ENCODE measurements at regions not wholly inside any gene's neighbourhood (a gene's known extent, or its start where the extent isn't known, plus 50 kb on each side); places are given as distances from the start of the nearest gene placed in this dataset.

DNA sequence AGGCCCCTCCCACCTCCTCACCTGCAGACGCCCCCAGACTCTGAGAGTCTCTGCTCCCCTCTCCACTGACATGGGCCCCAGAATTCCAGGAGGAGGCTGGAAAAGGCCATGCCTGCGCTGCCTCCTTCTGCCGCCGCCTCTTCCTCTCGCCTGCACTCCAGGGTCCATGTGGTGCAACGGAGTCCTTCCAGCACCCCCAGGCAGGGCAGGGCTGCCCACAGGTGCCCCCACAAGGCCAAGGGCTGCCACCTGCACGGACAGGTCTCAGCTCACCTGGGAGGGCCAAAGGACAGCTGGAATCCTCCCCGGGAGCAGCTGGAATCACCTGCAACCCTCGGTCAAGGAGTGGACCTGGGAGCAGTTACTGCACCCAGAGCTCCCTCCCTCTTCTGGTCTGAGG lies 194.9 kb downstream of the RBFOX3 start:
- no peak for DNase-seq

DNA sequence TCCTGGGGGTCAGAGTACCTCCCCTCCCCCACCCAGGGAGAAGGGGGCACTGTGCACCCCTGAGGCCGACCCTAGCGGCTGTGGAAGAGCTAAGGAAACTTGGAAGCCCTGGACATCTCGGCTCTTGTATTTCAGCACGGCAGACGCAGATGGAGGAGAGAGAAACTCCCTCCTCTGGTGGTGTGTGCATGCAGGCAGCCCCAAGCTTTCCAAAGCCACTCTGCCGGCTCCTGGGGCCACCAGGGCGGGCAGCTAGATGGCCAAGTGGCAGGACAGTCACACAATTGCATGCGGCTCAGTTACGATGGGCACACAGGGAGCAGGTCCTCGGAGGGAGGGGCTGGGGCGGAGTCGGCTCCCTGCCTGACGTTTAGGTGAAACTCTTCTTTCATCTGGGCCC lies 195.5 kb downstream of the RBFOX3 start:
- DNase-seq = no peak

DNA sequence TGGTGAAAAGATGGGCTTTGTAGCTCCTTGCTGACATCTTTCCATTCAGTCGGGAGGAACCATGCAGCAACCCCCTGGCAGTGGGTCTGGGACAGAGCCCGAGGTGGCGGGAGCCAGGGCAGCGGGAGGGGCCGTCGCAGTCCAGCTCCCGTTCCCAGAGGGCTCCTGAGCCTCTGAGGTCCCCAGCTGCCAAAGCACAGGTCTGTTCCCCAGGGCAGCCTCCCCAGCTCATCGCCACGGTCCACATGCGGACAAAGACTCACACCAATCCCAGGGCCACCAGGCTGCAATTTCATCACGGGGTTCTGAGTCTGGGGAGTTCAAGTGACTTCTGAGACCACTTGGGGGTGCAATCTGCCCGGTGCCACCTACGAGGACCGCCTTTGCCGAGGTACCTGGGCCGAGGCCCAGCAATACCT lies 196.0 kb downstream of the RBFOX3 start:
- DNase-seq = no peak

DNA sequence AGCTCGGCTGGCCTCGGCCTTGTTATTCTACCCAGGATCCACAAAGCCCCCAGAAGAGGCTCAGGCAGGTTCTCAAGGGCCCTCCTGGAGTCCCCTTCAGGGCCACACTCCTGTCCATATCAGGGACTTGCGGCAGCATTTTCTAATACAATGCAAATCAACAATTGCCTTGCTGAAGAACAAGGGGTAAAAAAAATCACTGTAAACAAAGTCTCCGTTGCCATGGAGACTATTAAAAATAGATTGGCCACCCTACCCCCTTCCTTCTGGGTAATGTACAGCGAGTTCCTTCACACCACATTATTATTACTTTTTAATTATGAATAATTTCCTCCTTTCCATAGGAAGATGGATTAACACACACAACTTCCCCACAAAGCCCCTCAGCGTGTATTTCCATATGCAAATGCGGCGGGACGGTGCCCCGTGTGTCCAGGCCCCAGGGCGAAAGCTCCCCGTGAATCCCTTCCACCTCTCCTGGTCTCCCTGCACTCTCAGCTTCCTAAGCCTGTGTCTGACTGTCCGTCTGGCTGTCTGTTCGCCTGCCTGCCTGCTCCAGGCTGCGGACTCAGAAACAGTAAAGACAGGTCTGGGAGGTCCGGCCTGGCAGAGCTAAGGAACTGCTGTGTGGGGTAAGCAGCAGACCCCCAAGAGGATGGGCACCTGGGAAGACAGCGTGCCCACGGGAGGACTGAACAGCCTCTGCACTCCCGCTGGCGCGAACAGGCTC lies 196.6 kb downstream of the RBFOX3 start:
- DNase-seq = no peak

DNA sequence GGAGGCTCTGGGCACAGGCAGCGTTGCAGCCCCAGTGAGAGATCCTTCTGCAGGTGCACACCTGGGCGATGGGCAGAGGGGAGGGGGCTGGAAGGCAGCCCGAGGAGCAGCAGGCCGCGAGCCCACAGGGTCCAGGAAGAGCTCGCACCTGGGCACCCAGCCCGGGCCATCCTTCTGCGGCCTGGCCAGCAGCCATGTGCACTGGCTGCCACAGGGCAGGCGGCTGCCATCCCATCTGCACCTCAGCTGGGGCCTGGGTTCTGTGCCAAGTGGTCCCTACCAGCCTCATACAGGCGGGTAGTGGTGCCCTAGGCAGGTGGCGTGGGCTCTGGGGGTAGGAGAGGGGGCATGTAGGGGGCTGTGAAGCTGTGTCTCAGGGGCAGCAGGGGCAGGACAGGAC lies 197.2 kb downstream of the RBFOX3 start:
- peak; percentile 56 for DNase-seq

DNA sequence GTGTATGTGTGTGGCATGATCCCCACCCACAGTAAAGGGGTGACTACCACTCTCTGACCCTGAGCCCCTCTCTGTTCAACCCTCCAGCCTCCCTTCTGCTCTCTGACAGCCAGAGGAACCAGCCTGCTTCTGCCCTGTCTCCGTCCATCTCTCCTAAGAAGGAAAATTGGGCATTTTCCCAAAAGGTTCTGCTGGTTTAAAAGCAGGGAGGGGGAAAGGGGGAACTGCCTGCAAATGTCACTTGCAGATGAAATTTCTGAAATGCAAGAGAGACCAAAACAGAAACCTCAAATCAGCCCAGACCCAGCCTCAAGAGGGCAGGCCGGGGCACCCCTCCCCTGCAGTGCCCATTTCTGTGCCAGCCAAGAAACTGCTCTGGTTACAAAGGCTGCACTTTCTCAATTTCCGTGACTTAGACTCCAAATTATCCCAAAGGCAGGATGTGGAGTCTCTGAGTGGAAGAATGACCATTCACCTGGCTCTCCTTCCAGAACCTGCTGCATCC lies 197.9 kb downstream of the RBFOX3 start:
- no peak for DNase-seq

DNA sequence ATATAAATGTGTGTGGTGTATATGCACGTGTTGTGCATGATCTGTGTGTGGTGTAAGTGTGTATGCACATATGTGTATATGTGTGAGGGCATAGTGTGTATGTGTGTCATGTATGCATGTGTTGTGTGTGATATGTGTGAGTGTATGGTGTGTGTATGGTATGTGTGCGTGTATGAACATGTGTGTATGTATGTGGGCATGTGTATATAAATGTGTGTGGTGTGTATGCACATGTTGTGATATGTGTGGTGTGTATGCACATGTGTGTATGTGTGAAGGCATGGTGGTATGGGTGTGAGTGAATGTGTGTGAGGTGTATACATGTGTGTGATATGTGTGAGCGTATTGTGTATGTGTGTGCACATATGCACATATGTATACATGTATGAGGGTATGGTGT lies 198.7 kb downstream of the RBFOX3 start:
- no peak for DNase-seq

DNA sequence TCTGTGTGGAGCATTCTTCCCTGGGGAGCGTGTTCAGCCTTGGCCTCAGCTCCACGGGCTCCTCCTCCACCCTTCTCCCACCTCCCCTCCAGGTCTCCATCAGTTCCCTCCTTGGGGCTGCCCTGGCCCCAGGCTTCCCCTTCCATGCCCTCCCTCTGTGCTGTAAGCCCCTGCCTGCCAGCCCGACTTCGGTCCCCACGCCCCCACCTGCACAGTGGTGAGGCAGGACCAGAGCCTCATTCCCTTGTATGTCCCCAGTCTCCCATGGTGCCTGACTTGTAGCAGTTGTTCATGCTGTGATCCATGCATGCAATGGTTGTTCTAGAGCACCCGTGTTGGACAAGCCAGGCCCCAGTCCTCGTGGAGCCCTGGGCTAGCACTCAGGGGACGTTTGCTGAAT lies 199.4 kb downstream of the RBFOX3 start:
- DNase-seq = no peak

DNA sequence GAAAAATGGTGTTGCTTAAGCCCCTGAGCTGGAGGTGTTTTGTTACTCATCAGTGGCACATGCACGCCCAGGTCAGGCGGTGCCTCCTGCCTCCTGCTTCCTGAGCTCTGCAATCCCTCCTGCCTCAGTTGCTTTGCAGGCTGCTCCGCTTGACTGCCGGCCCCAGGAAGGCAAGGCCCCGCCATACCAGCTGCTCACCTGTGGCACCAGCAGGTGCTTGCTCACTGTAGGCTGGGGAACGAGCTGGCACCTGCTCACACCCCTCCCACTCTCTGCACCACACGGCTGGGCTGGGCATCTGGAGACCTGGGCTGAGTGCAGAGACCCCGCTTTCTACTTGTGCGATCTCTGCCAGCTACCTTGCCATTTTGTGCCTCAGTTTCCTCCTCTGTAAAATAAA lies 200.2 kb downstream of the RBFOX3 start:
- no peak for DNase-seq

DNA sequence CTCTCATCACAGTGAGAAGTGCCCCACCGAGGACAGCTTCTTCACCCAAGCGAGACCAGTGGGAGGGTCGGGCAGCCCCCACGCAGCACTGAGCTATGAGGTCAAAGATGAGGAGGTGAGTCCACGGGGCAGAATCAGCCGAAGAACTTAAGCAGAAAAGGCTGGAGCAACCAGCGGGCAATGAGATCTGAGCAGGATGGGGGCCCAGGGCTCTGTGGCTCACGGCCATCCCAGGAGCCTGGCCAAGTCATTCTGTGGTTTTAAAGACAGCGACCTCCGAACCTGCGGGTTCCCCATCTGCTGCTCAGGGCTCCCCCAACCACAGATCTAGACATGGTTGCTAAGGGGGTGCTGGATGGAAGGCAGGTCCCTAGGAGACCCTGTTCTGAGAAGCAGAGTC lies 202.6 kb downstream of the RBFOX3 start:
- DNase-seq = no peak

DNA sequence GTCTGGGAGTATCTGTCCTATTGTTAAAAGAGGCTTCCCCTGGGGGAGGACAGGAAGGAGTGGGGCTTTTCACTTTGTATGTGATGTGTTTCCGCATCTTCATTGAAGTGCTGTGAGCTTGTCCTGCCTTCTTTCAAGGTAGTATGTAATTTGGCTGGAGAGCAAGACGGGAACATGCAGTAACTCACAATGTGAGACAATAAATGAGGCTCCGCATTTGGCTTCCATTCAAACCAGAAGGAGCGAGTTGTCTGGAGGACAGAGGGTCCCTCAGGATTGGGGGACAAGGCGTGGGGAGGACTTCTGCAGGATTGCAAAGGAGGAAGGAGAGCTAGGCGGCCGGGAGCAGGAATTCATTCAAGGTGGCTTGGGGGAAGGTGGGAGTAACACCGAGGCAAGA lies 203.5 kb downstream of the RBFOX3 start:
- no peak for DNase-seq

DNA sequence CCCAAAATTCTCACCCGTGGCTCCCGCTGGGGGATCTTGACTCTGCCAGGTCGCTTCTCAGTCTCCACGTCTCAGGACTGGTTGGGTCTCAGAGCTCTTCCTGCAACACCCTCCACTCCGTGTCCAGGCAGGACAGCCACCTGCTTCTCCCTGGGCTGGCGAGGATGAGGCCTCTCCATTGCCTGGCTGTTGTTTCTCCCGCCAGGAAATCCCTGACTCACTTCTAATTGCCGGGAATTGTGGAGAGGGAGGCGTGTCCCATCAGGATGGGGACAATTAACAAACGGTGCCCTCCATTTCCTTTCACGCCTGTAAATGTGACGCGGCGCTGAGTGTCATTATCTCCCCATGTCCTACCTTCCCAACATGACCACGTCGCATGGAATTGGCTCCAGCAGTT lies 204.5 kb downstream of the RBFOX3 start:
- DNase-seq = peak; percentile 70

DNA sequence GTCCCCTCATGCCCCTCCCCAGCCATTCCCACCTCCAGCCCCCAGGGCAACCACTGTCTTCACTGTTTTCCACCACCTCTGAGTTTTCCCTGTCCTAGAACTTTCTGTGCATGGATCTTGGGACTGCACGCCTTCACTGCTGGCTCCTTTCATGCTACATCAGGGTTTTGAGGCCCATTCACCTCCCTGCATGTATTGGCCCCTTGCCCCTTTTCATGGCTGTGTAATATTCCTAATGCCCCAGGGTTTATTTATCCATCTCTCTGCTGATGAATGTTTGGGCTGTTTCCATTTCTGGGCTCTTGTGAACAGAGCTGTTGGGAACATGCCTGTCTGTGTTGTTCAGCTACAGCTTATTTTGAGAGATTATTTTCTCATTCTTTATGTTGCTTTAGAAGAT lies 205.0 kb downstream of the RBFOX3 start:
- DNase-seq = no peak

DNA sequence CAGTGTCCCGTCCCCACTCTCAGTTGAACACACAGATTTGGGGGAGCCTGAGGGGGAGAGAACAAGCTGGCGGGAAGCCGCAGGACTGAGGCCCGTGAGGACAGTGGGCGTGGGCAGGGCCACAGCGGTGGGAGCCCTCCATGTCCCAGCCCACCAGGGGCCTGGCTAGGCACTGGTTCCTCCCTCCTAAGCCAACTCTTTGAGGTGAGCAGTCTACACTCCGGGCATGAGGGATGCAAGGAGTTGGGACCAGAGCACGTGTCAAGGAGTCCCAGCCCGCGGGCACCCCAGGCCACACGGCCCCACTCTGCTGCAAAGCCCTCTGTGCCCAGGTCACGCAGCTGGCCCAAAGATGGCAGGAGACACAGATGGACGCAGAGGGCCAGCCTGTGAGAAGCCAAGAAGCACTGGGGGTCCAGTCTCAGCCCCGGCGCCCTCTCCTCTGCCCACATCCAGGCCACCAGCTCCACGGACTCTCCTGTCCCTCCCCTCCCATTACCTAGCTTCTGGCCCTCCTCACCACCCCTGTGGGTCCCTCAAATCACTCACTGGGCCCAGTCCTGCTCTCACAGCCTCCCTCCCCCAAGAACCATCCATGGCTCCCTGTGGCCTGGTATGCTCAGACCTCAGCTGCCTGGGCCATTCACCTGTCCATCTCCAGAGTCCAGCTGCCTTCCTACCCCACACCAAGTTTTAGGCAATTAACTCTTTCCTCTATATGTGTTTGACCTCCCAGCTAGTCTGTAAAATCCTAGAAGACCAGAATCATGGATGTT lies 206.5 kb downstream of the RBFOX3 start:
- DNase-seq = no peak

DNA sequence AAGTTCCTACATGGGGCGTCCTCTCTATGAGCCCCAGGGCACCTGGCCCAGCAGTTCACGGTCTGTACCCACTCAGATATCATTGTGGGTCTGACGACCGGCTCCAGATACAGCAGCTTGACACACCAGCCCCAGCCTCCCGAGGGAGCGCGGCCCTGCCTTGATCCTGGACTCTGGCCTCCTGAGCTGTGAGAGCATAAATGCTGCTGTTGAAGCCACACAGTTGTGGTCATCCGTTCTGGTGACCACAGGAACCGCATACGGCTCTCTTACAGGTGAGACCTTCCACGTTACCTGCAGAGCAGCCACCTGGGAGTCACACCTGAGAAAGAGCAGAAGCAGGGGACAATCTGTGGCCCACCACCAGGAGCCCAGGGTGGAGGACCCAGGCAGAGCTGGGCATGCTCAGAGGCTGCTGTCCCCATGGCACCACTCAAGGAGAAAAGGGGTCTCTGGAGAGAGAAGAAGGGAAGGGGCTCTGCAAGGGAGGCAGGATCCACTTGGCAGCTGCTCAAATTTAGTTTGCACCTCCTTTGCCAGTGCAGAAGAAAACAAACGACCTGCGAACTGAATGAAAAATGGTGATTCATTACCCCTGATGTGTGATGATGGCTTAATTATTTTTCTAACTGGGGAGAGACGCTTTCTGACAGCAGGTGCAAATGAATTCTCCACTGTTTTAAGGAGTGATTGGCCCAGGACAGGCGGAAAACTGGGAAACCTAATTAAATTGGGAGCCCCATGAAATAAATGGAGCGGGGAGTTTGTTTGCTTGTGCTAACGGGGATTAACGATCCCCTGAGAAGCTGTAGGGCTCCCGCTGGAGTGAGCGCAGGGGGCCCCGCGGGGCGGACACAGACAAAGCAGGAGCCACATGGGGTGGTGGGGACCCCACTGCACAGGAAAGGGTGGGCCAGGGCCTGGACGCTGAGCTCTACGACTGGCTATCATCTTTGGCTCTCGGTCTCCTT lies 208.9 kb downstream of the RBFOX3 start:
- no peak for DNase-seq

DNA sequence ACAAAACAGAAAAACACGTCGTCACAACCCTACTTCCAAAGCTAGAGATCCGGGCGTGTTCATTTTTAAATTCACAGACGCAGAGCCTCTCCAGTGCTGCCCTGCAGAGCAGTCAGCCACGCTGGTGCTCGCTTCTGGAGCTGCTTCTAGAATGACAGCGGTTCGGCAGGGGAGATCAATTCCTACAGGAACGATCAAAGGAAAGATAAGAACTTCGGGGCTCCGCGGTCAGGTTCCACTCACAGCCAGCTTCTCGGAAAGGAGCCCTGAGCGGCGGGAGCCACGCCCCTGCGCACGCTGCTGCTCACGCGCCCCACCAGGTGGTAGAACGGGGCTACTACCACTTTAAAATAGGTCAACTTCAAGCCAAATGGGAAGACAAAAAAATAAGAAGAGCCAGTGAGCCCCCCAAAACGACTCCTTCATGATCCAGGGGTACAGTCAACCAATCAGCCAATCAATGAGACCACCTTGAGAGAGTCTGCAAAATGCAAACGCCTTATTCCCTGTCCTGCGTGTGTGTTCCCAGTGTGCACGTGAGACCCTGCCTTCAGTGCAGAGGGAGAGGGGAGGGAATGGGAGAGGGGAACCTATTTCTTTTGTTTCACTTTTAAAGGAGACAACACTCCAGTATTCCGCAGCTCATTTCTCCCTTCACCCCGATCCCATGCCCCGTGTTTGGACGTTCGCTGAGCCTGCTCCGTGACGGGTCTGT lies 209.7 kb downstream of the RBFOX3 start:
- DNase-seq = peak; percentile 64

DNA sequence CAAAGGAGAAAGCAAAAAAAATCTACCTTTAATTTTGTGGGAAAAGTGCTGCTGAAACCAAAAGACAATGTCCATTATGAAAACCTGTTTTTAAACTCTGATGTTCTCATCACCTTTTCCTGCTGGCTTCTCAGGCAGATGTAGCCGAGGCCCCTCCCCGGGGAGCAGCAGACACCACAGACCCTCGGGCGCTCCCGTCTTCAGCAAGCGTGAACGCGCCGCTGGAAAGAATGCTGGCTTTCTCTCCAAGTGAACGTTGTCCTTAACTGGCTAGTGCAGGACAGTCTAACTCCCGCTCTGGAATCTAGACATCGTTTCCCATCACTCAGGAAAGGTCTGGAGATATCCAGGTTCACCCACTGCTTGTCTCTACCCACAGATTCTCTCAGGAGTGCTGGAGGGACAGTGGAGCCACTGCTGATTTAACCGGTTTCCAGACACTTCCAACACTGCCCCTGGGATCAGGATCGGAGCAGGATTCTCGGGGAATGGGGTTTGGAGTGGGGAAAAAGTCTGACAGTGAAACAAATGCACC lies 211.2 kb downstream of the RBFOX3 start:
- DNase-seq = no peak

DNA sequence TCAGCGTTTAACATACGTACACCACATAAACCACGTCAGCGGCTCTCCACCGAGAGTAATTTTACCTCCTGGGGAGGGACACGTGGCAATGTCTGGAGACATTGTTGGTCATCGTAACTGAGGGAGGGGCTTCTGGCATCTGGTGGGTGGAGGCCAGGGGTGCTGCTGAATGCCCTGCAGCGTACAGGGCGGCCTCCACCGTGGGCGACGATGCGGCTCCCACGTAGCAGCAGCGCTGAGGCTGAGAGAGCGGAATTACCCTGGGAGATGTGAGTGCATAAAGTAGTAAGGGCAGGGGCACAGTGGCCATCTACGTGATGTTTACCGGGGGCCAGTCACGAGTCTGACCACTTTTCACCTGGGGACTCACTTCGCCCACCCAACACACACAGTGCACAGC lies 212.4 kb downstream of the RBFOX3 start:
- DNase-seq = no peak

DNA sequence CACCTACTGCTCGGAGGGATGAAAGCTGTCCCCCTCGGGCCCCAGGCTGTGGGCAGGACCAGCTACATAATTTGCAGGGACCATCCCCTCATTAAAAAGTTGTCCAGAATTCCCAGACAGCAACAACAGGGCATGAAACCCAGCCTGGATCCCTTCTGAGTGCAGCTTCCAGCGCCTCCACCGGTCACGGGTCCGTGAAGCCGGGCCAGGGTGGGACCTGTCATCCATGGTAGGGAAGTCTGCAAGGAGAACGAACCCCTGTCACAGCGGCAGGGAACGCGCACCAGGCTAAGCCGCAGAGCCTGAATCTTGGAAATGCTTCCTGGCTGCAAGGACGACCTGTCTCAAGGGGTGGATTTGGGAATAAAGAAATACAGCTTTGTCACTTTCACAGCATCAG lies 214.2 kb downstream of the RBFOX3 start:
- no peak for DNase-seq

DNA sequence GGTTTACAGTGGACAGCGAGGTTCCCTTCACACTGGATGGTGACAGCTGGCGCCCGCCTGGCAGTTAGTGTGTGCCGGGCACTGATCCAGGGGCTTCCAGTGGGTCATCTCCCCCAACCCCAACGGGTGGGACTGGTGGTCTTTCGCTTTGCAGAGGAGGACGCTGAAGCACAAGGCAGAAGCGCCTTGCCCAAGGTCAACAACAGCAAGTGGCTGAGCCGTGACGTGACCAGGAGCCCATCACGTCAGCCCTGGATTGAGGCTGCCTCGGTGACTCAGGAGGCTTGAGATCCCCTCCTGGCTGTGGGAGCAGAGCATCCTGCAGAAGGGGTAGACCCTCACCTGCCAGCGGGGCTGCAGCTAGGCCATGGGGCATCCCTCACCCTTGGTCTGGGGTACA lies 215.3 kb downstream of the RBFOX3 start:
- DNase-seq = no peak

DNA sequence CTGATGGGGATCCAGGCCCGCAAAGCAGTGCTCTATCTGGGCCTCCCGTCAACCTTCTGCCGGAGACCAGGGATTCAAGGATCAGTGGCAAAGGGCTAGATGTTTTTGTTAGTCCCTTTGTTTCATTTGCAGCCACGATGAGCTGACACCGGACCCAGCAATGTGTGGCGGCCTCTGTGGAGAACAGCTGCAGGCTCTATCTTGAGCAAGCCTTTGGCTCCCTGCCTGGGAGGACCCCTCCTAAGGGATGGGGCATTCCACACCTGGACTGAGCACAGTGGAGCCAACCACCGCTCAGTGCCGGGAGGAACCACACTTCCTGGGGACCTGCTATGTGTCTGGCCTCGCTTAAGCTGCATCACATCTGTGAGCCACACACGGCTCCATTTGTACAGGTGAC lies 215.8 kb downstream of the RBFOX3 start:
- no peak for DNase-seq

DNA sequence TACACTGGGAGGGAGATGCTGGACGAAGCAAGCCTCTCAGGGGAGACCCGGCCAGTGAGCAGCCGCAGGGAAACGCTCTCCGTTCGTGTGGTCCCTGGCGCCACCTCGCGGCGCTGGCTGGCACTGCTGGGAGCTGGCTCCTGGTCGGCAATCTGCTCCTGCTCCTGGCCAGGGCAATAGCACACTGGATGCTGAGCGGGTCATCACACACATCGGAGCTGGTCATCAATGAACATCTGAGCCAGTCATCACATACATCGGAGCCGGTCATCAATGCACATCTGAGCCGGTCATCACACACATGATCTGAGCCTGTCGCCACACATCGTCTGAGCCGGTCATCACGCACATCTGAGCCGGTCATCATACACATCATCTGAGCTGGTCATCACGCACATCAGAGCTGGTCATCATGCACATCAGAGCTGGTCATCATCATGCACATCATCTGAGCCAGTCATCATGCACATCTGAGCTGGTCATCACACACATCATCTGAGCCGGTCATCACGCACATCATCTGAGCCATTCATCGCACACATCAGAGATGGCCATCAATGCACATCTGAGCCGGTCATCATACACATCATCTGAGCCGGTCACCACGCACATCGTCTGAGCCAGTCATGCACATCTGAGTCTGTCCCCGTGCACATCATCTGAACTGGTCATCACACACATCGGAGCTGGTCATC lies 217.3 kb downstream of the RBFOX3 start:
- DNase-seq = peak; percentile 71
